ENCODE measurements at regions not wholly inside any gene's neighbourhood (a gene's known extent, or its start where the extent isn't known, plus 50 kb on each side); places are given as distances from the start of the nearest gene placed in this dataset.
A peak's percentile ranks its signal among the peaks of the same experiment; 100 is the strongest.

DNA sequence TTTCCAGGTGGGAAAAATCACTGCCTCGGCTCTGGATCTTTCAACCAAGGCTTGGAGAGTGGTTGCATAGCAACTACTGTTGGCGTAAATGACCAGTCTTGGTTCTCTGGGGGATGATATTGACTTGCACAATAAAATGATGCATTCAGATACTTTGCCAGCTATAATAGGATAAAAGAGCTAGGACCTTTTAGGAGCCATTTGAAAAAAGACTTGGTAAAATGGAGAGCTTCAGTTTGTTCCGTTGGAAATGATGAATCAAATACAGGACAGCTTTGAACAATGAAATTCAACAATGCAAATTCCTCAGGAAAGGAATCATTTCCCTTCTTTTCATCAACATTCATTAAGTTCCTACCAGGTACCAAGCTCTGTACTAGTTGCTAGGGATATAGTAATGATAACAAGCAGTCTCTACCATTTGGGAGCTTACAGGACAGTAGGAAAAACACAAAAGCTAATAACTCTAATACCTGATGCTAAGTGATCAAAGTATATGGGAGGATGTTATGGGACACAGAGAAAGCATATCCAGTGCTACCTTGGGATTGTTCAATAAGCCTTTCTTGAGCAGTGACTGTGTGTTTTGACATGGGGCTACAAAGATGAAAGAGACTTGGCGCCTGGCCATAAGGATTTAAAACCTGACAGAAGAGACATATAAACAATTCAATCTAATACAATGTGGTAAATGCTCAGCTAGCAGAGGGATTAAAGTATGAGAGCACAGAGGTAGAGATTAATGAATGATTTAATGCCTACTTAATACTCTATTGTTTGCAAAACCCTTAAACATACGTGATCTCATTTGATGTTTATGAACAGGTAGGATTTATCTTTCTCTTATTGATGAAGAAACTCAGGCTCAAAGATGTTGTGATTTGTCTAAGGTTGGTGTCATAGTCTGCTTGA, 110.7 kb downstream of the QPCT start:
- H3K27ac ChIP-seq (ENCODE audit: low read depth, low read length), result no peak overlapping the region
- H3K36me3 ChIP-seq (ENCODE audit: control insufficient read depth, insufficient read depth, low read length), result no peaks in the 10 kb centered on the region
- no peaks in the 10 kb centered on the region for H3K4me1 ChIP-seq (ENCODE audit: control insufficient read depth, insufficient read depth, low read length)
- no peaks in the 10 kb centered on the region for H3K27me3 ChIP-seq (ENCODE audit: control insufficient read depth, insufficient read depth, low read length)
- H3K4me3 ChIP-seq (ENCODE audit: low read depth, low read length), result no peak overlapping the region
- DNase-seq (ENCODE audit: low read depth in 4 of 6, low spot score in 6 of 6), result peak in 4 of 6 donors; percentile 25 to 88 (median 45)
- no peaks in the 10 kb centered on the region for H3K9me3 ChIP-seq (ENCODE audit: control insufficient read depth, insufficient read depth, low read length)
- no CpG with 5 or more reads among the region's 5 CpGs for WGBS (ENCODE audit: insufficient coverage)

DNA sequence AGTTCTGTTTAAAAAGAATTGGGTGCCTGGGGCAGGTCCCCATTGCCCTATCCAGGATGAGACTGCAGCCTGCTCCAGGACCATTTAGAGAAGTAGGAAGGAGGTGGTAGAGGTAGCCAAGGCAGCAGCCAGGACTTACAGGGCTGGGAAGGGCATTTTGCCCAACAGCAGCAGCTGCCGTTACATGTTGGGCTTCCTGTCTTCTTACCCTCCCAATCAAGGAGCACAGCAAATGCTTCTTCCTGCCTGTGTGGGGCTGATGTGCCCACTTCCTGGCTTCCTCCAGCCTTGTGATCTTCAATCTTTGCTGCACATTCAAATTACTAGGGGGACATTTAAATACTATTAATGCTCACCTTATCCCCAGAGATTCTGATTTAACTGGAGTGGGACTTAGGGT, 112.0 kb downstream of the QPCT start:
- Histone ChIP-seq H3K27ac (ENCODE audit: low read depth, low read length) (no peak overlapping the region), H3K36me3 (ENCODE audit: control insufficient read depth, insufficient read depth, low read length) (no peaks in the 10 kb centered on the region), H3K27me3 (ENCODE audit: control insufficient read depth, insufficient read depth, low read length) (no peaks in the 10 kb centered on the region), H3K4me3 (ENCODE audit: low read depth, low read length) (no peak overlapping the region), H3K4me1 (ENCODE audit: control insufficient read depth, insufficient read depth, low read length) (no peaks in the 10 kb centered on the region), H3K9me3 (ENCODE audit: control insufficient read depth, insufficient read depth, low read length) (no peaks in the 10 kb centered on the region)
- 89% methylated on average over 1 of the region's 1 CpG for WGBS (ENCODE audit: insufficient coverage)
- no peak for DNase-seq (ENCODE audit: low read depth in 4 of 6, low spot score in 6 of 6)

DNA sequence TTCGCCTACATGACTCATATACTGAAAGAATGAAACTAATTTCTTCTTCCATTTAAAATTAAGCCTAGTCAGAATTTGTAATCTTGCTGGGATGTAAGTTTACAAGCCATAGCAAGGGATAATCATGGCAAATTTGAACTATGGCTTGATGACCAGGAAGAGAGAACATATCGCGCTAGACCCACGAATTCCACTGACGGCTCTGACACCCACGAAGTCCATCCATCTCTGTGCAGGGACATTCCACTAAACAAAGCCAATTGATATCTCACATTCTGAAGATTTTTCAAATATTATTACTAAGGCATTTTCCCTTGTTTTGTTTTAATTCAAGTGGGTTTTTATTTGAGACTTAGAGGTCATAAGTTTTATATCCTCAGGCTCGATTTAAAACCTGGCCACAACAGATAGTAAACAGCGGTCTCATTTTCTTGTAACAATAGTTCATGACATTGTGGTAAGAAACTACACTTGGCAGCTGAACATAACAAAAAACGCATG, 113.0 kb downstream of the QPCT start:
- Histone ChIP-seq H3K27me3 (ENCODE audit: control insufficient read depth, insufficient read depth, low read length) (no peaks in the 10 kb centered on the region), H3K36me3 (ENCODE audit: control insufficient read depth, insufficient read depth, low read length) (no peaks in the 10 kb centered on the region), H3K9me3 (ENCODE audit: control insufficient read depth, insufficient read depth, low read length) (no peaks in the 10 kb centered on the region), H3K27ac (ENCODE audit: low read depth, low read length) (no peak overlapping the region), H3K4me3 (ENCODE audit: low read depth, low read length) (no peak overlapping the region), H3K4me1 (ENCODE audit: control insufficient read depth, insufficient read depth, low read length) (no peaks in the 10 kb centered on the region)
- DNase-seq (ENCODE audit: low read depth in 4 of 6, low spot score in 6 of 6), result no peak
- 82% methylated on average over 3 of the region's 9 CpGs for WGBS (ENCODE audit: insufficient coverage)

DNA sequence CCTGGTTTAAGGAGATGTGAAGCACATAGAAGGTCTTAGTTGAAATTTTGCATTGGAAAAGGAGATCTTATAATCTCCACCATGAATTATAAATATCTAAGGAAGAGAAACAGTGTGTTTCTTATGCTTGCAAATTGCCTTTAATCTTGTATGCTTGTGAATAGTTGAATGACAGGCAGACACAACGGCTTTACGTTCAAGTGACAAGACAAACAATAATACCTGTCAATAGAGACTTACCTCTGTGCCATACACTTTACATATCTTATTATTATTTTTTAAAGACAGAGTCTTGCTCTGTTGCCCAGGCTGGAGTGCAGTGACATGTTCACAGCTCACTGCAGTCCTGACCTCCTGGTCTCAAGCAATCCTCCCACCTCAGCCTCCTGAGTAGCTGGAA, 113.7 kb downstream of the QPCT start:
- no peaks in the 10 kb centered on the region for H3K4me1 ChIP-seq (ENCODE audit: control insufficient read depth, insufficient read depth, low read length)
- H3K27ac ChIP-seq (ENCODE audit: low read depth, low read length), result no peak overlapping the region
- DNase-seq (ENCODE audit: low read depth in 4 of 6, low spot score in 6 of 6), result no peak
- WGBS (ENCODE audit: insufficient coverage), result no CpG with 5 or more reads among the region's 2 CpGs
- no peak overlapping the region for H3K4me3 ChIP-seq (ENCODE audit: low read depth, low read length)
- H3K9me3 ChIP-seq (ENCODE audit: control insufficient read depth, insufficient read depth, low read length), result no peaks in the 10 kb centered on the region
- H3K36me3 ChIP-seq (ENCODE audit: control insufficient read depth, insufficient read depth, low read length), result no peaks in the 10 kb centered on the region
- no peaks in the 10 kb centered on the region for H3K27me3 ChIP-seq (ENCODE audit: control insufficient read depth, insufficient read depth, low read length)

DNA sequence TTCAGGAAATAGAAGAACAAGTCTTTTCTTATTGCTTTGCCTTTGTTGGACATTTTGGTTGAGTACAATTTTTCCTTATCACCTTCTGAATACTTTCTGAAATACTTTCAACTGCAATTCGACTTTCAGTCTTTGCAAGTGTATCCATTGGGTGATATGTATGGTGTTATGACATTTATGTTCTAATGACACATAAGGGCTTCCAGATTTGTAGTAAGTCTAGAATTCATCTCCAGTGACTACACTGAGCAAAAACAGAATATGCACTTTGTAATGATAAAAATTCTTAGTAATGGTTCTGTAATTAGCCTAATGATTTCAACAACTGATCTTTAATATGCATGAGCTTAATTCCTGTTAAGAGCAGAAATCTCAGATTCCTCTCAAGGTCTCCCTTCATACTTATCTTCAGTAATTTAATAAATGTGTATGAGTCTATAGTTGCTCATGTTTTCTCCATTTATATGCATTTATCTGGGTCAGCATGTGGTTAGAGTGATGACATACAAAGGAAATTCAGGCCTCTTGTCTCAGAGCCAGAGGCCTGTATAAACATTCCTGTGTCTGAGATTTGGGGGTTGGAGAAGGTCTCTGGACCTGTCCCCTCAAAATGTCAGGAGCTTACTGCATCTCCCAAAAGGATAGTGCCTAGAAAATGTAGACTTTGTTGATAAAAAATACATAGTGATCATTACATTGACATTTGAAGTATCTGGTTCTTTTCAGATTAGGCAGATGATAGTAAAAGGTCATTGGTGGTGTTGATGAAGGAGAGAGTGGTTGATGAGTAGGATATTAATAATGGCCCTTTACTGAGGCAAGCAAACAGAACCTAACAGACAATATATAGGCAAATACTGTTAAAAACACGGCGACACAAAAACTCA, 114.9 kb downstream of the QPCT start:
- H3K4me1 ChIP-seq (ENCODE audit: control insufficient read depth, insufficient read depth, low read length), result no peaks in the 10 kb centered on the region
- WGBS (ENCODE audit: insufficient coverage), result 60% methylated on average over 2 of the region's 3 CpGs
- no peak for DNase-seq (ENCODE audit: low read depth in 4 of 6, low spot score in 6 of 6)
- no peaks in the 10 kb centered on the region for H3K9me3 ChIP-seq (ENCODE audit: control insufficient read depth, insufficient read depth, low read length)
- peak overlapping the region; percentile 64 for H3K27ac ChIP-seq (ENCODE audit: low read depth, low read length)
- H3K36me3 ChIP-seq (ENCODE audit: control insufficient read depth, insufficient read depth, low read length), result no peaks in the 10 kb centered on the region
- no peak overlapping the region for H3K4me3 ChIP-seq (ENCODE audit: low read depth, low read length)
- no peaks in the 10 kb centered on the region for H3K27me3 ChIP-seq (ENCODE audit: control insufficient read depth, insufficient read depth, low read length)

DNA sequence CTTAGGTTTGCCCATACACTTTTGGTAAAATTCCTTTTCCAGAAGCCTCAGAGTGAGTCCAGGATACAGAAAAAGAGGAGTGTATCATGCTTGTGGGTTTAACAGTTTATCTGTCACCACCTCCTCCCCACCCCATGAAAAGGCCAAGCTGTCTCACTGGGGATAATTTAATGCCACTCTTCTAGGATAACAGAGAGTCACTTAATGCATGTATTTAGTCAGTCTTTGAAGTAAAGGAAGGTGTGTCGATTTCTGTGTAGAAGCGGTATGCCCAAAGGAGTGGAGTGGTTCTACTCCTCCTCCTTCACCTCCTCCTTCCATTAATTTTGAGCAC, 116.4 kb downstream of the QPCT start:
- WGBS (ENCODE audit: insufficient coverage), result no CpG with 5 or more reads among the region's 2 CpGs
- no peaks in the 10 kb centered on the region for H3K4me1 ChIP-seq (ENCODE audit: control insufficient read depth, insufficient read depth, low read length)
- no peaks in the 10 kb centered on the region for H3K27me3 ChIP-seq (ENCODE audit: control insufficient read depth, insufficient read depth, low read length)
- H3K4me3 ChIP-seq (ENCODE audit: low read depth, low read length), result no peak overlapping the region
- no peak for DNase-seq (ENCODE audit: low read depth in 4 of 6, low spot score in 6 of 6)
- H3K9me3 ChIP-seq (ENCODE audit: control insufficient read depth, insufficient read depth, low read length), result no peaks in the 10 kb centered on the region
- H3K27ac ChIP-seq (ENCODE audit: low read depth, low read length), result peak overlapping the region; percentile 67
- no peaks in the 10 kb centered on the region for H3K36me3 ChIP-seq (ENCODE audit: control insufficient read depth, insufficient read depth, low read length)

DNA sequence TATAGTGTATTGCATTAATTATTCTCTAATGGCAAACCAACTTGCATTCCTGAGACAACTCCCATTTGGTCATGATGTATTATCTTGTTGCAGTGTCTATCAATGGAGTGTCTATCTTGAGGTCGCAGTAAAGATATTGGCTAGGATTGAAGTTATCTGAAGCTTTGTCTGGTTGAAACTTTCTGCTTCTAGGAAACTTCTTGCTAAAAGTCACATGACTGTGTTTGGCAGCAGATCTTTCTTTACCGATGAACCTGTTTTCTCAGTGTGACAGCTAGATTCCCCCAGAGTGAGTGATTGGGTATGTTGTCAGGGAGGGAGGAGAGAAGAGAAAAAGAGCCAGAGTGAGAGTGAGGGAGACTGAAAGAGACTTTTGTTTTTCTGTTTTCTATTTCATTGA, 119.6 kb downstream of the QPCT start:
- H3K27ac ChIP-seq (ENCODE audit: low read depth, low read length), result no peak overlapping the region
- no peaks in the 10 kb centered on the region for H3K27me3 ChIP-seq (ENCODE audit: control insufficient read depth, insufficient read depth, low read length)
- peak in 1 of 6 donors; percentile 29 for DNase-seq (ENCODE audit: low read depth in 4 of 6, low spot score in 6 of 6)
- 26% methylated on average over 2 of the region's 2 CpGs for WGBS (ENCODE audit: insufficient coverage)
- H3K4me1 ChIP-seq (ENCODE audit: control insufficient read depth, insufficient read depth, low read length), result no peaks in the 10 kb centered on the region
- H3K36me3 ChIP-seq (ENCODE audit: control insufficient read depth, insufficient read depth, low read length), result no peaks in the 10 kb centered on the region
- no peak overlapping the region for H3K4me3 ChIP-seq (ENCODE audit: low read depth, low read length)
- no peaks in the 10 kb centered on the region for H3K9me3 ChIP-seq (ENCODE audit: control insufficient read depth, insufficient read depth, low read length)

DNA sequence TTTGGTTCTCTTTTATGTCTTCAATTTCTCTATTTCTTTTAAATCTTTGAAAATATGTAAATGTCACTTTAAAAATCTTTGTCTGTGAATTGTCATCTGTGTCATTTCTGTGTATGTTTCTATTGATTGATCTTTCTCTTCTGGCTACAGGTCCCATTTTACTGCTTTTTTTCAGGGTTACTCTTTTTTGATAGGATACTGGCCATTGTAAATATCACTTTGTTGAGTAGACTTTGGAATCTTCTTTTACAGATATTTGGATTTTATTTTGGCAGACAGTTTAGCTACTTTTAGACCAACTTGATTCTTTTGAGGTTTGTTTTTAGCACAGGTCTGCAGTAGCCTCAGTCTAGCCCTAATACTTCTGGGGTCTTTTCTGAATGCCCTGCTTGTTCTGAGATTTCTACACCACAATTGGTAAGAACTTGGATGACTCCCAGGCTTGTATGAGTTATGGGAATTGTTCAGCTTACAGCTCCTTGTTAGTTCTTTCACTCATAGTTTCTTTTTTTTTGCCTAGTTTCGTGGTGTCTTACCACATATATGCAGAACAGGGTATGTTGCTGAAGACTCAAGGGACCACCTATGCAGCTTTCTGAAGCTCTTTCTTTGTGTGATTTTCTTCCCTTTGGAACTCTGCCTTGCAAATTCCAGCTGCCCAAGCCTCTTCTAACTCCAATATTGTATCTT, 122.2 kb downstream of the QPCT start:
- Histone ChIP-seq H3K27me3 (ENCODE audit: control insufficient read depth, insufficient read depth, low read length) (no peaks in the 10 kb centered on the region), H3K9me3 (ENCODE audit: control insufficient read depth, insufficient read depth, low read length) (no peaks in the 10 kb centered on the region), H3K36me3 (ENCODE audit: control insufficient read depth, insufficient read depth, low read length) (no peaks in the 10 kb centered on the region), H3K27ac (ENCODE audit: low read depth, low read length) (no peak overlapping the region), H3K4me3 (ENCODE audit: low read depth, low read length) (no peak overlapping the region), H3K4me1 (ENCODE audit: control insufficient read depth, insufficient read depth, low read length) (no peaks in the 10 kb centered on the region)
- no peak for DNase-seq (ENCODE audit: low read depth in 4 of 6, low spot score in 6 of 6)
- WGBS (ENCODE audit: insufficient coverage), result no CpG with 5 or more reads among the region's 1 CpG

DNA sequence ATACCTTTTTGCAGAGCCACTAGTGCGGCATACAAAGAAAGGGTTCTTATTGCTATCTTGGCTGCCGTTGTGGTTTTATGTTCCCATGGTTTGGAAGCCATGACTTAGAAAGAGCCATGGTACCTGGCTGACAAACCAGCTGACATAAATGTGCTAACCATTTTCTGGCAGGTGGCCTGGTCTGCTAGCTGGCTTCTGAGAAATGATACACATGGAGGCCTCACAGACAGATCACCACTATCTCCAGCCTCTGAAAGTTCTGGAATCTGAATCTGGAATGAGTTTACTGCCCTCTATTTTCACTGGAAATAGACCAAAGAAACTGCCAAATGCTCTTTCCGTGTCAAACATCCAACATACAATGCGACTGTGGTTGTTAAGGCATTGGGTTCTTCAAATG, 123.7 kb downstream of the QPCT start:
- no peaks in the 10 kb centered on the region for H3K36me3 ChIP-seq (ENCODE audit: control insufficient read depth, insufficient read depth, low read length)
- no peaks in the 10 kb centered on the region for H3K27me3 ChIP-seq (ENCODE audit: control insufficient read depth, insufficient read depth, low read length)
- H3K4me1 ChIP-seq (ENCODE audit: control insufficient read depth, insufficient read depth, low read length), result peaks cover 3% of the 10 kb centered on the region
- WGBS (ENCODE audit: insufficient coverage), result 71% methylated on average over 2 of the region's 4 CpGs
- no peaks in the 10 kb centered on the region for H3K9me3 ChIP-seq (ENCODE audit: control insufficient read depth, insufficient read depth, low read length)
- H3K27ac ChIP-seq (ENCODE audit: low read depth, low read length), result no peak overlapping the region
- no peak overlapping the region for H3K4me3 ChIP-seq (ENCODE audit: low read depth, low read length)
- no peak for DNase-seq (ENCODE audit: low read depth in 4 of 6, low spot score in 6 of 6)
